Fibroblast of peridontal ligament (primary cell): ENCODE measurements at regions not wholly inside any gene's neighbourhood (a gene's known extent, or its start where the extent isn't known, plus 50 kb on each side); places are given as distances from the start of the nearest gene placed in this dataset.

Experiments used
- DNase-seq: peaks from one replicate; pipeline ENCODE4 v3.0.0-alpha.2; 2010; ENCODE audit errors: extremely low read depth

GRCh38 chr11:121749691-121750090 lies 296.9 kb upstream of the SORL1-AS1 start:
- no peak for DNase-seq

- no peak for DNase-seq
Observed at GRCh38 chr11:121748068-121748467, 295.3 kb upstream of the SORL1-AS1 start.

- DNase-seq: no peak
Observed at GRCh38 chr11:121743285-121743684, 290.5 kb upstream of the SORL1-AS1 start.

- peak; percentile 71 for DNase-seq
Observed at GRCh38 chr11:121741761-121742361, 289.1 kb upstream of the SORL1-AS1 start.

GRCh38 chr11:121741351-121741760 lies 288.6 kb upstream of the SORL1-AS1 start:
- DNase-seq: peak; percentile 68

GRCh38 chr11:121740902-121741301 lies 288.1 kb upstream of the SORL1-AS1 start:
- no peak for DNase-seq

- no peak for DNase-seq
Observed at GRCh38 chr11:121733858-121734257, 281.1 kb upstream of the SORL1-AS1 start.

GRCh38 chr11:121727942-121728341 lies 275.2 kb upstream of the SORL1-AS1 start:
- no peak for DNase-seq

GRCh38 chr11:121723246-121723741 lies 270.5 kb upstream of the SORL1-AS1 start:
- peak; percentile 41 for DNase-seq

GRCh38 chr11:121722431-121723245 lies 269.9 kb upstream of the SORL1-AS1 start:
- DNase-seq: peak; percentile 91

- no peak for DNase-seq
Observed at GRCh38 chr11:121721961-121722360, 269.2 kb upstream of the SORL1-AS1 start.

- DNase-seq: no peak
Observed at GRCh38 chr11:121721448-121721847, 268.7 kb upstream of the SORL1-AS1 start.

- DNase-seq: peak; percentile 17
Observed at GRCh38 chr11:121717296-121717695, 264.5 kb upstream of the SORL1-AS1 start.

- DNase-seq: peak; percentile 62
Observed at GRCh38 chr11:121716060-121716459, 263.3 kb upstream of the SORL1-AS1 start.

- DNase-seq: no peak
Observed at GRCh38 chr11:121715405-121715804, 262.6 kb upstream of the SORL1-AS1 start.

GRCh38 chr11:121714351-121714750 lies 261.6 kb upstream of the SORL1-AS1 start:
- DNase-seq: peak; percentile 18

GRCh38 chr11:121711939-121712338 lies 259.2 kb upstream of the SORL1-AS1 start:
- DNase-seq: no peak

GRCh38 chr11:121711236-121711635 lies 258.5 kb upstream of the SORL1-AS1 start:
- no peak for DNase-seq

- DNase-seq: no peak
Observed at GRCh38 chr11:121706884-121707420, 254.2 kb upstream of the SORL1-AS1 start.

- DNase-seq: peak; percentile 10
Observed at GRCh38 chr11:121703201-121703600, 250.4 kb upstream of the SORL1-AS1 start.

GRCh38 chr11:121700968-121701367 lies 248.2 kb upstream of the SORL1-AS1 start:
- no peak for DNase-seq

- no peak for DNase-seq
Observed at GRCh38 chr11:121699801-121700200, 247.0 kb upstream of the SORL1-AS1 start.
